GM18867 (cell line): ENCODE measurements at regions not wholly inside any gene's neighbourhood (a gene's known extent, or its start where the extent isn't known, plus 50 kb on each side); places are given as distances from the start of the nearest gene placed in this dataset.
"Not testable (repeated sequence)": the region's sequence is repeated elsewhere in the genome, so short reads cannot be mapped to it uniquely, and the experiment has no call there.

ENCODE experiments used
- ATAC-seq: cut with Tn5 transposase; IDR thresholded peaks from one replicate; pipeline ENCODE4 v1.9.1; 2021; ENCODE audit warnings: mild to moderate bottlenecking, moderate library complexity; ENCODE audit not compliant: unreplicated experiment

DNA sequence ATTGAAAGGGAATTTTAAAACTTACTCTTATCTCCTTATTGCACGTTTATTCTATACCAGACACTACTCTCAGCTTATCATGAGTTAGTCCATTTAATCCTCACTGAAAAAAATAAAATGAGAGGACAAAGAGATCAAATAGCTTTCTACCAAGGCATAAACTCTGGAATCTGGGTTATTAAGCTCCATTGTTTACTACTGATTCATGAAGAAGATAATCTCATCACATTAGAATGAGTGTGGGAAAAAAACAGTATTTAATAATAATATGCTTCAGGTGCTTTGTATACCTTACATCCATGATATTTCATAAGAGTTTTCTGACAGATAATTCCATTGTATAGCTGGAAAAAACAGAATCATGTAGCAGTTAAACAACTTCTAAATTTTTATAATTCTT, 1092.6 kb downstream of the TECRL start:
- no peak for ATAC-seq

DNA sequence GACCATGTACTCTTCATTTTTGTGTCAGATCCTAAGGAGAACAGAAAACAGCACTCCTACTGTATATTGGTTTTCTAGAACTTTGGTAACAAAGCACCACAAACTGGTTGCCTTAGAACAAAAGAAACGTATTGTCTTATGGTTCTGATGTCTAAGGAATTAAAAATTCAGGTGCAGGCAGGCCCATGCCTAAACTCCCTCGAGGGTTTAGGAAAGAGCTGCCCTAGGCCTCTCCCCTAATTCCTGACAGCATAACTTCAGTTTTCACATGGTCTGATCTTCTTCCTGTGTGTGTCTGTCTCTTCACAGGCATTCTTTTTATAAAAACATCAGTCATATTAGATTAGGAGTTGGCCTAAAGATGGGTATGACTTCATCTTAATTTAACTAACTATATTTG, 1093.6 kb downstream of the TECRL start:
- ATAC-seq, result no peak

DNA sequence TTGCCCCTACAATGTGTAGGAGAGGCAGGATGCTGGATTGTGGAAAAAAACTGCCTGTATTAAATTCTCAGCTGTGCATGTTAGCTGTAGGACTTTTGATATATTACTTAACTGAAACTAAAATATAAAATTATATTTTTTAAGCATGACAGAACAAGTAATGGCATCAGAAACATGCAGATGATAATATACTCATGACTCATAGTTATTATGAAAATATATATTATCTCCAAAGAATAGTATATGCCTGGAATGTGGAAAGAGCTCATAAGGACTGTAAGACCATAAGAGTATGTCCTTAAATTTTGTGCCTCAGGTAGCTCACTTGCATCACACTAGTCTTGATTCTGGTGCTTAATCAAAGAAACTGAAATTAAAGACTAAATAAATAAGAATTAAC, 1100.6 kb downstream of the TECRL start:
- no peak for ATAC-seq

DNA sequence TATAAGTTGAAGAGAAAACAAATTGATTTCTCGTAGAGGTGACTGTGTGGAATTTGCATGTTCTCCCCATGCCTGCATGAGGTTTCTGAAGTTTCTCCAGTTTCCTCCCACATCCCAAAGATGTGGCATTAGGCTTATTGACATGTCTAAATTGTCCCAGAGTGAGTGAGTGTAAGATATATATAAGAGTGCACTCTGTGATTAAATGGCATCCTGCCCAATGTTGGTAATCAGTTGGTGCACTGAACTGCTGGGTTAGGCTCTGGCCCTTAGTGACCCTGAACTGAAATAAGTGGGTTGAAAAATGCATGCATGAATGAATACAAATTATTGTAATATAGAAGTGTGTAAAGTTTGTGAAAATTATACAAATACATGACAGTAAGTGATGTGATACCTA, 1106.5 kb downstream of the TECRL start:
- ATAC-seq, result no peak

DNA sequence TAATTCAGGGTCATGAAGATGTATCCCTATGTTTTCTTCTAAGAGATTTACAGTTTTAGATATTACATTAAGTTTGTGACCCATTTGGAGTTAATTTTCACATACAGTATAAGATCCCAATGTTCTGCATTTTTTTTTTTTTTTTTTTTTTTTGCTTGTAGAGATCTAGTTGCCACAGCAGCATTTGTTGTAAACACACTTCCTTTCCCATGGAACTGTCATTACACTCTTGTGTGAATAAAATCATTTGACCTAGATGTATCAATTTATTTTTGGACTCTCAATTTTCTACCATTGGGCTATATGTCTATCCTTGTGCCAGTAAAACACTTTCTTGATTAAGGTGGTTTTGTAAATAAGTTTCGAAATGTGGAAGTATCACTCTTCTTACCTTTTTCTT, 1107.2 kb downstream of the TECRL start:
- no peak for ATAC-seq

DNA sequence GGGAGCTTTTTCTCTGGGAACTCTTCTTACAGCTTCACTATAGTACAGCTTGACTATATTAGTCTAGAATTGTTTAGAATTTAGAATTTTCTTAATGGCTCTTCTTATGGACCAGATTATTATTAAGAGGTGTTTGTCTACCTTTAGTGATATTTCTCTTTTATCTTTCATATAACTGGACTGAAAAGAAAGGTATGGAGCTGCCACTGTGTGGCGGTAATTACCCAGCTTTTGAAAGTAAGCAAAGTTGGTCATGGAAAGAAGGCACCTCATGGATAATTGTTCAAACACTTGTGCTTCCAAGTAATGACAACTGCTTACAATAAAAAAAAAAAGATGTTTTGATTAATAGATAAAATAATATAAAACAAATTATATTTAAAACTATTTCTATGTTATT, 1112.5 kb downstream of the TECRL start:
- ATAC-seq, result no peak

DNA sequence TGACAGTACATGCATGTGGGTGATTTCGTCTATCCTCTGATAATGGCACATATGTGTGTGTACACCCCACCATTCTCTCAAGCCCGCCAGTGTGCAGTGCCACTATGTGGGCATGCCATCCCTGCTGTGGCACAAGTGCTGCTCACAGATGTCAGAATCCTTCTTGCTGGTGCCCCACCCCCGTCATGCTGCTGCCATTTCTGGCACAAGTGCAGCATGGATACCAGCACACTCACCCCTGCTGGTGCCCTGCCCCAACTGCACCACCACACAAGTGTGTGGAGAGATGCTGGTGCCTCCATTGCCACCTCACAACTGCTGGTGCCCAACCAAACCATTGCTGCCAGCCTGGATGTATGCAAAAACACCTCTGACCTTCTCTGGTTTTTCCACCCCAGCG, 1133.8 kb downstream of the TECRL start:
- no peak for ATAC-seq

DNA sequence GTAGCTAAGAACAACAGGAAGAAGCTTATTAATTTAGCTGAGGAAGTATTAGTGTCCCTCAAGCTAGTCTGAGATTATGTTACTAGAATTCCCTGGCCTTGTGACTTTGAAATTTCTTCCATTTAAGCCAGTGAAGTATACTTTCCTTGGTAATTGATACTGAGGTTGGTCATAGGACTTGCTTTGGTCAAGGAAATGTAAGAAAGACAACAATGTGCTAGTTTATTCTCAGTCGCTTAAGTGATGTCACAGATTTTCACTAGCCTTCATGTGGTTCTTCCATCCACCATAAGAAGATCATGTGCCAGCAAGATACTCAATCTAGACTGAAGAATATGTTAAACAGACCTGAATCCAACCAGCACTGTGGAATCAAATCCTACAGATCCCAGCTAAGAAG, 1140.1 kb downstream of the TECRL start:
- no peak for ATAC-seq

DNA sequence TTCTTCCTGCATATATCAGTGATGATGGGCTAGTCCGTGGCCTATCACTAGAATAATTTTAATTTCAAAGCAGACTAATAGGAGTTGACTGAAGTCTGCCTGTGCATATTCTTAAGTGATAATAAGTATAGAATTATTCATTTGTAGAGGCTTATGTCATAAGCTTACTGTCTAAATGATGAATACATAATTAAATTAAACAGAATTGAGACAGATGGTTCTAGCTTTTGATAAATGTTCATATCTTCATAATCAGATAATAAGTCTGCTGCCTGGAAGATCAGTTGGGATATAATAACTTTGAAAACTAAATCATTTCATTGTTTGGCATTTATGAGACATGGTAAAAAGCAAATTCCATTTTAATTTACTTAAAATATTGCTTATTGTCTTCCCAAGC, 1175.6 kb downstream of the TECRL start:
- ATAC-seq, result no peak

DNA sequence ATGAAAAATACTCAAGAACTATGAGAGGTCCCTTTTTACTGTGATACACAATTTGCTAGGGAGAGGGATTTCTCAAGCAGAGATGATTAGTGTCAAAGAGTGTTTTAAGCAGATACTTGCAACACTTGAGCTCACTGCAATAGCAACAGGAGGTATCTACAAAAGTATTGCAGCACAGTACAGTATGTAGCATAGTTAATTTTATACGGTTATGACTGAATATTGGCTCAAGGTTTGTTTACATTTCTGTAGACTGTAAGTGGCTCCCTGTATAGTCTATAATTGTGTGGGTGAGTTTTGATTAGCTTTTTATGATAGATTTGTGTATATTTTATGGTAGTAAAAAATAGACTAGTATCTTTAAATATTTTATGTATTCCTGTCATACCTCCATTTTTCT, 1177.2 kb downstream of the TECRL start:
- no peak for ATAC-seq

DNA sequence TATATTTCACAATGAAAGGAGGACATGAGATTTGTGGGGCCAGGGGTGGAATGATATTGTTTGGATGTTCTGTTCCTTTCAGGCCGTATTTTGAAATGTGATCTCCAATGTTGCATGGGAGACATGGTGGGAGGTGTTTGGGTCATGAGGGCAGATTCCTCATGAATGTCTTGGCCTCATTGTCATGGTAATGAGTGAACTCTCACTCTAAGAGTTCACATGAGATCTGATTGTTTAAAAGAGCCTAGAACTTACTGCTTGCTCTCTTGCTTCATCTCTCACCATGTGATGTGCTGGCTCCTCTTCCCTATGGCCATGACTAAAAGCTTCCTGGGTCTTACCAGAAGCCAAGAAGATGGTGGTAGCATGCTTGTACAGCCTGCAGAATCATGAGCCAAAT, 1183.0 kb downstream of the TECRL start:
- ATAC-seq, result no peak

DNA sequence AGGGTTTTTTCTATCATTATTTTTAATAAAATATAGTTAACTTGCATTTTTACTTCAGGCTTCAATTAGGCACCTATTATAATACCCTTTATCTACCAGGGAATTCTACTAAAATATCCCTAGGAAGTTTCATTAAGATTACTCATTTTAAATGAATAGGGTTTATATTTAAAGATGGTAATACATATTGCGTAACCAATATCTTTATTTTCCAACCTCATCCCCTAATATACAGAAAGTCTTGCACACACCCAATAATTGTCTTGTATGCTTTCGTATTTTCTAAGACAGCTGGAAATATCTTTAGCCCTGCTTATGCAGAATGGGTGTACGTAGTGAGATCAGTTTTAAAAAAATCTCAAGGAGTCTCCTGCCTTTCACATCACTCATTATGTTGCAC, 1186.8 kb downstream of the TECRL start:
- no peak for ATAC-seq

DNA sequence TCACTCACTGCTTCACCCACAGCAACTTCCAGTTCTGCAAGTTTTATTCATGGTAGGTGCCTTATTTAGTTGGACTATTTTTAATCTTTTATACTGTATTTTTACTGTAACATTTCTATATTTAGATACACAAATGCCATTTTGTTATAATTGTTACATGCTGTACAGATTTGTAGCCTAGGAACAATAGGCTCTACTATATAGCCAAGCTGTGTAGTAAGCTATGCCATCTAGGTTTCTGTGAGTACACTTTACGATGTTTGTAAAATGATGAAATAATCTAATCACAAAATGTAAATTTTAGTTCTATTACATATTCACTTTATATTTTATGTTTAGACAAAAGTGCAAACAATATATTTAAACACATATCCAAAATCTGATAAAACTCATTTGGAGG, 1187.8 kb downstream of the TECRL start:
- no peak for ATAC-seq

DNA sequence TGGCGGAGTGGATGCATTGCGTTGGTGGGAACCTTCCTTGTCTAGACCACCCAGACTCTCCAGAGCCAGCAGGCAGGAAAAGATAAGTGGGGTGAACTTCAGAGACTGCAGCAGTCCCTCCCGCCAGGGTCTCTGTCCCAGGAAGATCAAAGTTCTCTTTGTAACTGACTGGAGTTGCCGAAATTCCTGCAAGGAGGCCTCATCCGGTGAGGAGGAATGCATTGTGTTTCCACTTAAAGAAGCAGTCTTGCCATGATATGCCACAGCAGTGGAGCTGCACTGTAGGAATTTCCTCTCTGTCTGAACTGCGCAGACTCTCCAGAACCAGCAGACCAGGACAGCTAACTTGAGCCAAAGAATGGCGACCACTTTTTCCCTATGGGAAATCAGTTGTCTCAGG, 1190.4 kb downstream of the TECRL start:
- ATAC-seq, result no peak

DNA sequence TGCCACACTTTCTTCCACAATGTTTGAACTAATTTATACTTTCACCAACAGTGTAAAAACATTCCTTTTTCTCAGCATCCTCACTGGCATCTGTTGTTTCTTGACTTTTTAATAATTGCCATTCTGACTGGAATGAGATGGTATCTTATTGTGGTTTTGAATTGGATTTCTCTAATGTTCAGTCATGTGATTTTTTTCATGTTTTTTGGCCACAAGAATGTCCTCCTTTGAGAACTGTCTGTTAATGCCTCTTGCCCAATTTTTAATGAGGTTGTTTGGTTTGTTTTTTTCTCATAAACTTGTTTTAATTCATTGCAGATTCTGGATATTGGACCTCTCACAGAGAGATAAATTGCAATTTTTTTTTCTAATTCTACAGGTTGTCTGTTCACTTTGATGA, 1195.2 kb downstream of the TECRL start:
- no peak for ATAC-seq

DNA sequence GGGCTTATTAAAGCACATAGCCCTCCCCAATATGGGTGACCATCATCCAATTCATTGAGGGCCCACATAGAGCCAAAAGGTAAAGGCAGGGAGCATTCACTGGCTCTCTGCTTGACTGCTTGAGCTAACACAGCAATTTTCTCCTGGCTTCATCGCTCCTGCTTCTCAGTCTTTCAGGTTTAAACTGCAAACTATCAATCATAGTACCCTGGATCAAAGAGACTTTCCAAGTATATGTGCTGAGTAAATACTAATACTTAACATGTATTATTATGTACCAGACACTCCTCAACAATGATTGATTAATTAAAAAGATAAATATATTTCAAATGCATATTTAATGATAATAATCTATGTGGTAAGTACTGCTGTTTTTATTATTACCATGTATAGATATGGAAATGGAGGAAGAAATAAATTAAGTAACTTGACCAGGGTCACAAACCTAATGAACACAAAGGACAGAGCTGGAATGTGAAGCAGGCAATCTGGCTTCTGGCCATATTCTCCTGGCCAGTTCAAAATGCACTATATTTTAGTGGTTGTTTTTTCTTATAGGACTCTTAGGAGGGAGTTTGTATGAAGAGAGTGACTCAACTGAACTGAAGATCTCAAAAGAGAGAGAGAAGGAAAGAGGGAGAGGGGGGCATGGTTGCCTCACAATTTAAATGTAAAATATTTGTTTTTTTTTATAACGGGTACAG, 1197.3 kb downstream of the TECRL start:
- ATAC-seq, result no peak

DNA sequence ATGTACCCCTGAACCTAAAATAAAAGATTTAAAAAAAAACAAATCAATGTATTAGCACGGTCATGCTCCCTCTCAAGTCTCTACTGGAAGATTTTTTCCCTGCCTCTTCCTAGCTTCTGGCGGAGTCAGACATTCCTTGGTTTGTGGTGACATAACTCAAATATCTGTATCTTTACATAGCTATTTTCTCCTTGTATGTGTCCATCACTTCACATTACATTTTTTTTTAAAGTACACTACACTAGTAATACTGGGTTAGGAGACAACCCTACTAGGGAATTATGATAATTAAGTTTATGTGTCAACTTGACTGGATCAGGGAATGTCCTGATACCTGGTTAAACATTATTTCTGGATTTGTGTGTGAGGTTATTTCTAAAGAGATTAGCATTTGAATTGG, 1197.9 kb downstream of the TECRL start:
- no peak for ATAC-seq

DNA sequence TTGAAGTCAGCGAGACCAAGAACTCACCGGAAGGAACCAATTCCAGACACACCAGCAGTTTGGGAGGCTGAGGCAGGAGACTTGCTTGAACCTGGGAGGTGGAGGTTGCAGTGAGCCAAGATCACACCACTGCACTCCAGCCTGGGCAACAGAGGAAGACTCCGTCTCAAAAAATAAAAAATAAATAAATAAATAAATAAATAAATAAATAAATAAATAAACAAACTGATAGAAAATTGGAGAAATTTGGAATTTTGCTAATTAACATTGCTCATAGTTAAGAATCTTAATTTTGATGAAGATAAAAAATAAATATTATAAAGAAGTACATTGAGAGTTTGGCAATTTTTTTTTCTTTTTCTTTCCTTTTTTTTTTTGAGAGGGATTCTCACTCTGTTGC, 1216.2 kb downstream of the TECRL start:
- not testable (repeated sequence) for ATAC-seq

DNA sequence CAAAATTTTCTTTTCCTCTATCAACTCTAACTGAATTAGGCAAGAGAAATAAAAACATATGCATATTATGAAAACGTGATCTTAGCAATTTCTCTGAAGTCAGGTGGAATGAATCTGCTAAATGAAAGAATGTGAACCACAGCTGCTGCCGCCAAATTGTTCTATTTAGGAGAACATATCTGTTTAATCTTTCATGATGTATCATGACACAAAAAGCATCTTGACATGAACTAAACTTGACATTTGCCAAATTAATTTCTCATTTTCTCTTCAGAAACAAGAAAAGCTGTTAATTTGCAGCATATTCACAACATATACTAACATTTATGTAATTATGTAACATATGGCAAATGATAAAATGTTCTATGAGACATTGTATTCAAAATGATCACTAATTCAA, 1237.9 kb downstream of the TECRL start:
- no peak for ATAC-seq

DNA sequence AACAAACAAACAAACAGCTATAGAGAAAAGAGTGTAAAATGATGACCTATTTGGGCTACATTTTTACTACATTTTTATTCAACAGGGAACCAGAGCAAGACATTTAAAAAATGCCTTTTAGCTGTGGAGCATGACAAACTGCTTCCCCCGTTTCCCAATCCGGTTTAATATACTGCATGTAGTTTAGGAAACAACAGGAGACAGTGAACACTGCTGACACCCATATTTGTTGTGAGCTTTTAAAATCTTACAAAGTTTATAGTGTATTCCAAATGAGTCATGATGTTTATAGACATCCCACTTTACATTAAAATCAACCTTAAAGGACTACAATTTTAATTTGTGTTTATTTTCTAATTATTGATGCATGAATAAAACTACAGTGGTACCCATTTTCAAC, 1238.3 kb downstream of the TECRL start:
- ATAC-seq, result no peak

DNA sequence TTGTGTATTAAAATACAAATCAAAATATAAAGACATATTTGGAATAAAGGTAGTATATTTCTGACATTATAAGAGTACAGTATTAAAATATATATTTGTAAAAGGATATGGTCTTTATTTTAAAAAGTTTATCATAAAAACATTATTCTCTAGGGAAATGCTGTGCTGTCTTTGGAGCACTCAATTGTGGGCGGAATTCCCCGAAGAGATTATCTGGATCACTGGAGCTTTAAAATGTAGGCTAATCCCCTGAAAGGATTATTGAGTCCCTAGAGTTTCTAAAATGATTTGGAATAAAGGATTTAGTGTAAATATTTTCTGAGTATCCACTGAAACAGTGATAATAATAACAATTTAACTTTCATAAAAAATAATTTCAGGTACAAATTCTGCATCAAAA, 1239.4 kb downstream of the TECRL start:
- no peak for ATAC-seq

DNA sequence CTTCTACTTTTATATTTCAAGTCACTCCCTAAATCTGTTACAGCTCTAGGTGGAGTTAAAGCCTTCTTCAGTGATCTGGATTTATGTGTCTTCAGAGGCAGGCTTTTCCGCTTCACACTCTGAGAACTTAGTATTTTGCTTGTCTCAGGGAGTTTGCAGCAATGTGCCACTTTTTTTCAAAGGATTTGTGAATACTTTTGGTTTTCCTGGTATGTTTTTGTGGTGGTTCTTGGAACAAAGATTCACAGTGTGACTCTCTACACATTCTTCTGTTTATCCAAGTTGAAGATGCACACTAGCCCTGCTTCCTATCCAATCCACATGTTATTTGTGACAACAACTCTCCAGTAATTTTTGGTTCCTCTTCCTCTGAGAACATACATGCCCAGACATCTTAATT, 1253.7 kb downstream of the TECRL start:
- ATAC-seq, result no peak

DNA sequence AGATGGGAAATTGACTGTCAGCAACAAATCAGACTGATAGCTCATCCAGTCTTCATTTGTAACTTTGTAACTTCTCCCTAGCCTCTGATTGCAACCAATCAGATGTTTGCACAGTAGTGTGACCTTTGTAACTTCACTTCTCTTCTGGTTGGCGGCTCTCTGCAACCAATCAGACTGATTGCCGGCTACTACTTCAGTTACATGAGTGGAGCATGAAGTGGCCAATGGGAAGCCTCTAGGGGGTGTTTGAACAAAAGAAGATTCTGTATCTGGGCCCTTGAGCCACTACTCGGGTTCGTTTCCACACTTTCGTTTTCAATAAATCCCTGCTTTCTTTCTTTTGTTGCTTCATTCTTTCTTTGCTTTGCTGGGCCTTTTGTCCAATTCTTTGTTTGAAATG, 1285.8 kb downstream of the TECRL start:
- ATAC-seq, result no peak

DNA sequence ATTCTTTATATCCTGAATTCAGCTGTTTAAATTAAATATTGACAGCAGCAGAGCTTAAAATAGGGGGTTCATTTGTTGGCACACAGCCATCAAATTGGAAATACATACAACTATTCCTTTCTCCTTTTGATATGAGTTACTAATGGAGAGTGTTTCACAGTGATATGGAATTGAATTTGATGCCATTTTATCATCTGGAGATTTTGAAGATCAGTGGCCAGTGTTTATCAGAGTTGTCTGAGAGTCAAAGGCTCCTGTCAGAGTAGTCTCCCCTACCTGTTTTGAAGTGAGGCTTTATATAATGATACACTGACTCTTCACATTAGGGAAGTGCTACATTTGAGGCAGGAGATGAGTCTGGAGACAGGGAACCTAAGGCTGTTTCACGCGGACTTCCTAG, 1286.3 kb downstream of the TECRL start:
- ATAC-seq, result no peak
